Ishikawa (cell line): ENCODE measurements at regions not wholly inside any gene's neighbourhood (a gene's known extent, or its start where the extent isn't known, plus 50 kb on each side); places are given as distances from the start of the nearest gene placed in this dataset.

ENCODE experiments used
- CEBPB ChIP-seq: IDR thresholded peaks from 2 replicates; pipeline ENCODE4 v1.6.1; 2012
- CREB1 ChIP-seq: IDR thresholded peaks from 2 replicates; pipeline ENCODE4 v1.6.1; 2012; ENCODE audit warnings: low read depth
- EGR1 ChIP-seq: IDR thresholded peaks from 2 replicates; pipeline ENCODE4 v1.6.1; 2012
- EP300 ChIP-seq: IDR thresholded peaks from 2 replicates; pipeline ENCODE4 v1.6.1; 2012; ENCODE audit warnings: borderline replicate concordance
- FOXM1 ChIP-seq: IDR thresholded peaks from 2 replicates; pipeline ENCODE4 v1.6.1; 2012; ENCODE audit warnings: low read depth, borderline replicate concordance
- MAX ChIP-seq: IDR thresholded peaks from 2 replicates; pipeline ENCODE4 v1.6.1; 2012
- NFIC ChIP-seq: IDR thresholded peaks from 2 replicates; pipeline ENCODE4 v1.6.1; 2012
- RAD21 ChIP-seq: IDR thresholded peaks from 2 replicates; pipeline ENCODE4 v1.6.1; 2012; ENCODE audit warnings: low read depth
- REST ChIP-seq: IDR thresholded peaks from 2 replicates; pipeline ENCODE4 v1.6.1; 2012; ENCODE audit warnings: low read depth, mild to moderate bottlenecking
- TAF1 ChIP-seq: IDR thresholded peaks from 2 replicates; pipeline ENCODE4 v1.6.1; 2012; ENCODE audit warnings: low read depth, mild to moderate bottlenecking
- TCF12 ChIP-seq: IDR thresholded peaks from 2 replicates; pipeline ENCODE4 v1.6.1; 2012; ENCODE audit warnings: low read depth
- TEAD4 ChIP-seq: IDR thresholded peaks from 2 replicates; pipeline ENCODE4 v1.6.1; 2012
- USF1 ChIP-seq: IDR thresholded peaks from 2 replicates; pipeline ENCODE4 v1.6.1; 2012
- YY1 ChIP-seq: IDR thresholded peaks from 2 replicates; pipeline ENCODE4 v1.6.1; 2012; ENCODE audit warnings: low read depth
- ZBTB7A ChIP-seq: IDR thresholded peaks from 2 replicates; pipeline ENCODE4 v1.6.1; 2012; ENCODE audit warnings: low read depth

GRCh38 chr5:158559066-158559465 is 540.6 kb downstream of the EBF1 start:
- no peak for TF ChIP-seq NFIC
- TF ChIP-seq CREB1, result no peak
- TF ChIP-seq ZBTB7A, result no peak

GRCh38 chr5:158553962-158554336 is 545.8 kb downstream of the EBF1 start:
- TF ChIP-seq CEBPB, result no peak
- TF ChIP-seq EP300, result no peak
- no peak for TF ChIP-seq RAD21
- TF ChIP-seq YY1, result no peak
- TF ChIP-seq EGR1, result no peak
- TF ChIP-seq TEAD4, result no peak

- TF ChIP-seq EGR1 (no peak), FOXM1 (no peak), EP300 (no peak), TAF1 (no peak), YY1 (no peak), REST (no peak), CREB1 (no peak), RAD21 (no peak), USF1 (no peak), CEBPB (no peak), TCF12 (no peak), MAX (no peak), NFIC (no peak), TEAD4 (no peak), ZBTB7A (no peak)
These were observed 546.3 kb downstream of the EBF1 start for GRCh38 chr5:158553195-158553961.

- TF ChIP-seq EP300 (no peak), CEBPB (no peak), NFIC (no peak), CREB1 (no peak), TAF1 (no peak), FOXM1 (no peak), REST (no peak)
These were observed 547.5 kb downstream of the EBF1 start for GRCh38 chr5:158552241-158552640.

- TF ChIP-seq ZBTB7A (no peak), RAD21 (no peak), USF1 (no peak), REST (no peak), TEAD4 (no peak), TCF12 (no peak), CEBPB (no peak), EP300 (no peak), CREB1 (no peak), EGR1 (no peak), NFIC (no peak), TAF1 (no peak), FOXM1 (no peak), MAX (no peak), YY1 (no peak)
These were observed 550.4 kb downstream of the EBF1 start for GRCh38 chr5:158549311-158549710.
